Keratinocyte (primary cell): ENCODE measurements at regions not wholly inside any gene's neighbourhood (a gene's known extent, or its start where the extent isn't known, plus 50 kb on each side); places are given as distances from the start of the nearest gene placed in this dataset.

Experiments used
- DNase-seq: peaks from one replicate; pipeline ENCODE4 v3.0.0-alpha.2; 2011; ENCODE audit warnings: low read depth, missing footprints, low spot score
- FAIRE-seq: peaks from 2 replicates; lab custom pipeline; 2011; peaks lifted over from hg19 to GRCh38; lab: Jason Lieb, UNC
- H2AFZ ChIP-seq: 2 replicates; pipeline ENCODE4 v1.6.0; 2012; ENCODE audit warnings: low read length, control low read depth, inconsistent platforms; ENCODE audit not compliant: control insufficient read depth
- H3K27ac ChIP-seq: 2 replicates; pipeline ENCODE4 v1.5.1; 2011; ENCODE audit warnings: low read length; ENCODE audit not compliant: control insufficient read depth, insufficient read depth
- H3K27me3 ChIP-seq: 3 replicates; pipeline ENCODE4 v1.6.0; 2011; ENCODE audit warnings: low read length; ENCODE audit not compliant: control insufficient read depth, insufficient read depth; ENCODE audit errors: extremely low read depth
- H3K36me3 ChIP-seq, 2 experiments: 2 replicates in 1 of 2; 3 replicates in 1 of 2; pipeline ENCODE4 v1.5.1; 2011; ENCODE audit warnings: low read length in 2 of 2, mild to moderate bottlenecking in 1 of 2; ENCODE audit not compliant: control insufficient read depth in 2 of 2, insufficient read depth in 2 of 2; ENCODE audit errors: extremely low read depth in 1 of 2
- H3K4me1 ChIP-seq: 3 replicates; pipeline ENCODE4 v1.5.1; 2011; ENCODE audit warnings: low read length; ENCODE audit not compliant: control insufficient read depth, insufficient read depth; ENCODE audit errors: extremely low read depth
- H3K4me2 ChIP-seq: 3 replicates; pipeline ENCODE4 v1.6.0; 2011; ENCODE audit warnings: low read depth, low read length; ENCODE audit not compliant: control insufficient read depth, insufficient read depth; ENCODE audit errors: extremely low read depth
- H3K4me3 ChIP-seq, 3 experiments: fragments of 200-600 bp in 1 of 3; sonication (generic) in 1 of 3; 2 replicates in 2 of 3; 3 replicates in 1 of 3; pipeline ENCODE4 v1.5.1; 2011 to 2016; ENCODE audit warnings: low read length in 3 of 3, mild to moderate bottlenecking in 3 of 3, control low read depth in 2 of 3, inconsistent platforms in 1 of 3, low read depth in 1 of 3, mixed read lengths in 1 of 3, mixed run types in 1 of 3, moderate library complexity in 1 of 3; ENCODE audit not compliant: control insufficient read depth in 2 of 3, insufficient read depth in 2 of 3; ENCODE audit errors: extremely low read depth in 1 of 3
- H3K79me2 ChIP-seq: 2 replicates; pipeline ENCODE4 v1.6.0; 2012; ENCODE audit warnings: low read length; ENCODE audit not compliant: control insufficient read depth, insufficient read depth
- H3K9ac ChIP-seq: 3 replicates; pipeline ENCODE4 v1.6.0; 2011; ENCODE audit warnings: low read length; ENCODE audit not compliant: control insufficient read depth, insufficient read depth; ENCODE audit errors: extremely low read depth
- H3K9me1 ChIP-seq: 3 replicates; pipeline ENCODE4 v1.6.0; 2011; ENCODE audit warnings: low read length; ENCODE audit not compliant: control insufficient read depth, insufficient read depth; ENCODE audit errors: extremely low read depth
- H3K9me3 ChIP-seq: 2 replicates; pipeline ENCODE4 v1.5.1; 2012; ENCODE audit warnings: low read depth, low read length; ENCODE audit not compliant: control insufficient read depth
- H4K20me1 ChIP-seq: 3 replicates; pipeline ENCODE4 v1.6.0; 2011; ENCODE audit warnings: low read length; ENCODE audit not compliant: control insufficient read depth, insufficient read depth; ENCODE audit errors: extremely low read depth
- CTCF ChIP-seq, 3 experiments: IDR thresholded peaks in 1 of 3; conservative IDR thresholded peaks in 1 of 3; optimal IDR thresholded peaks in 1 of 3; 2 replicates in 2 of 3; 3 replicates in 1 of 3; pipeline versions ENCODE3 to v1.5.1; 2011; ENCODE audit warnings: low read length in 3 of 3, mild to moderate bottlenecking in 3 of 3, moderate library complexity in 2 of 3, control low read depth in 1 of 3, inconsistent platforms in 1 of 3; ENCODE audit not compliant: insufficient read depth in 2 of 3; ENCODE audit errors: extremely low read depth in 1 of 3
- EZH2 ChIP-seq: IDR thresholded peaks from one replicate; pipeline ENCODE4 v1.6.1; 2012; ENCODE audit warnings: inconsistent platforms, mild to moderate bottlenecking, low read length, moderate library complexity
- dilution Hi-C: fragments of 300-500 bp; cut with MboI; formaldehyde crosslinking; loops from one replicate; pipeline ENCODE4 v1.7.0; 2020; ENCODE audit warnings: low sequenced_read_pairs; ENCODE audit not compliant: extremely low pct_ligation_motif_present

DNA sequence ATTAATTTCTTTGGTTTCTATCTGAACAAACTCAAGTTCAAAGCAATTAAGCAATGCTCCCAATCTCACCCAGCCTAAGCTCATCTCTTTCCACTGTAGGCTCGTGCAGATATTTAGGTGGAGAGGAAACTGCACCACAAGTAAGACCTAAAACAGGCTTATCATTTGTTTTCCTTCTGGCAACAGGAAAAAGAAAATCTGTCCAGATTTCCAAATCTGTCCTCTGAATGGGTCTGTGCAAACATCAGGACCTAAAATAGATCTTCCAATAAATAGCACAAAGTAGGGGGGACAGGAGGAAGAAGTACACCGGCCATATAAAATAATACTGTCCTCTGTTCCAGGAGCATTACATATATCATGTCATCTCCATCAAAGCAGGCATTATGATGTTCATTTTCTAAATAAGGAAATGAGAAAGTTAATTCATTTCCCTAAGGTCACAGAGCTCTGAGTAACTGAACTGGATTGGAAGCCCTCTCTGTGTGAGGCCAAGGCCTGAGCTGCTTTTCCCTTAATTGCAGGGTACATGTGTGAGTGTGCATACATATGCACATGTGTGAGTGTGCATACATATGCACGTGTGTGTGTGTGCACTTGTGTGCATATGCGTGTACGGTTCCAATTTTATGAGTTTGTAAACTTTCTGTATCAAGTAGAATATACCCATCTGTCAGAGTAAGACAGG is 92.8 kb upstream of the PARD3 start:
- no peak for TF ChIP-seq EZH2
- no peak overlapping the region for H2AFZ ChIP-seq
- FAIRE-seq, result no peak

GRCh38 chr10:34906067-34906965 is 91.2 kb upstream of the PARD3 start:
- Histone ChIP-seq H2AFZ (peak overlapping the region; percentile 79), H4K20me1 (no peaks in the 10 kb centered on the region), H3K27ac (peak overlapping the region; percentile 22), H3K9me1 (no peaks in the 10 kb centered on the region), H3K27me3 (no peaks in the 10 kb centered on the region), H3K4me3 (peak overlapping the region in 1 of 3 experiments; percentile 24), H3K4me1 (peaks cover 18% of the 10 kb centered on the region), H3K36me3 (no peaks in the 10 kb centered on the region), H3K9ac (peak overlapping the region; percentile 14), H3K79me2 (no peaks in the 10 kb centered on the region), H3K9me3 (no peaks in the 10 kb centered on the region), H3K4me2 (peak overlapping the region; percentile 75)
- FAIRE-seq (peak; percentile 100), DNase-seq (peak; percentile 28)
- TF ChIP-seq EZH2 (no peak), CTCF (optimal IDR thresholded peaks at IDR 0.05 in 1 of 3, IDR thresholded peaks at IDR 0.05 in 1 of 3, conservative IDR thresholded peaks at IDR 0.05 in 1 of 3; ENCODE audit: extremely low read depth in 1 of 3, insufficient read depth in 2 of 3, low read length in 3 of 3) (no peak)
- dilution Hi-C loops, result no loop called here

More for the DNA sequence above, 92.8 kb upstream of the PARD3 start:
- H3K9ac ChIP-seq, result no peak overlapping the region
- no peaks in the 10 kb centered on the region for H4K20me1 ChIP-seq
- no peak overlapping the region for H3K4me3 ChIP-seq
- DNase-seq, result no peak
- H3K27me3 ChIP-seq, result no peaks in the 10 kb centered on the region
- no peaks in the 10 kb centered on the region for H3K9me3 ChIP-seq
- H3K27ac ChIP-seq, result no peak overlapping the region
- H3K4me2 ChIP-seq, result no peak overlapping the region
- dilution Hi-C loops, result no loop called here
- no peaks in the 10 kb centered on the region for H3K36me3 ChIP-seq
- H3K9me1 ChIP-seq, result no peaks in the 10 kb centered on the region
- no peaks in the 10 kb centered on the region for H3K79me2 ChIP-seq
- peaks cover 18% of the 10 kb centered on the region for H3K4me1 ChIP-seq
